IMR-90 (cell line): ENCODE measurements at regions not wholly inside any gene's neighbourhood (a gene's known extent, or its start where the extent isn't known, plus 50 kb on each side); places are given as distances from the start of the nearest gene placed in this dataset.

ENCODE experiments used
- ATAC-seq: fragments of 200-7000 bp; cut with Tn5 transposase; 2 replicates; pipeline ENCODE4 v1.9.1; 2020; ENCODE audit warnings: low read depth, mild to moderate bottlenecking, moderate library complexity
- BruUV-seq: library from RNA; stranded (reverse); fragments of 400-500 nt; replicated peaks from 2 replicates; lab custom pipeline; 2021; lab: Mats Ljungman, UMichigan
- CTCF ChIA-PET: fragments of 300-600 bp; formaldehyde crosslinking; extraction: SDS; loops from one replicate; lab custom pipeline; 2021; ENCODE audit warnings: antibody characterized with exemption; lab: Yijun Ruan, JAX
- POLR2A ChIA-PET: fragments of 300-600 bp; sonication (Branson Sonifier 250); formaldehyde crosslinking; loops from one replicate; lab custom pipeline; 2022; ENCODE audit warnings: antibody characterized with exemption; ENCODE audit not compliant: unreplicated experiment; lab: Charles Lee
- DNase-seq: peaks from one replicate; pipeline ENCODE4 v3.0.0; 2013
- H2AFZ ChIP-seq: replicated peaks from 2 replicates; pipeline ENCODE3; 2013; ENCODE audit warnings: low read length, mild to moderate bottlenecking; ENCODE audit not compliant: poor library complexity
- H2AK5ac ChIP-seq: 2 replicates; pipeline ENCODE4 v1.6.1; 2013; ENCODE audit warnings: low read depth, low read length, inconsistent platforms
- H2AK9ac ChIP-seq: replicated peaks from 2 replicates; pipeline ENCODE3; 2013; ENCODE audit warnings: mild to moderate bottlenecking, low read depth, low read length, moderate library complexity; ENCODE audit not compliant: poor library complexity
- H2BK120ac ChIP-seq: 2 replicates; pipeline ENCODE4 v1.6.1; 2013; ENCODE audit warnings: low read depth, low read length, inconsistent platforms
- H2BK15ac ChIP-seq: 3 replicates; pipeline ENCODE4 v1.6.1; 2013; ENCODE audit warnings: low read depth, low read length, inconsistent platforms
- H2BK20ac ChIP-seq: 2 replicates; pipeline ENCODE4 v1.6.1; 2013; ENCODE audit warnings: low read depth, mild to moderate bottlenecking, inconsistent platforms, low read length, moderate library complexity
- H2BK5ac ChIP-seq: 2 replicates; pipeline ENCODE4 v1.6.1; 2013; ENCODE audit warnings: mild to moderate bottlenecking, low read depth, low read length, inconsistent platforms; ENCODE audit not compliant: poor library complexity, severe bottlenecking
- H3K14ac ChIP-seq: replicated peaks from 2 replicates; pipeline ENCODE4 v1.6.1; 2013; ENCODE audit warnings: low read depth, low read length, inconsistent platforms
- H3K18ac ChIP-seq: 2 replicates; pipeline ENCODE4 v1.6.1; 2013; ENCODE audit warnings: low read depth, low read length, control low read depth
- H3K23ac ChIP-seq: 2 replicates; pipeline ENCODE4 v1.6.1; 2013; ENCODE audit warnings: low read depth, low read length, inconsistent platforms
- H3K27ac ChIP-seq: 2 replicates; pipeline ENCODE4 v1.5.1; 2013; ENCODE audit warnings: mild to moderate bottlenecking, control low read depth, low read length; ENCODE audit not compliant: insufficient read depth
- H3K27me3 ChIP-seq: 2 replicates; pipeline ENCODE4 v1.6.1; 2013; ENCODE audit warnings: low read length; ENCODE audit not compliant: control insufficient read depth, insufficient read depth
- H3K36me3 ChIP-seq: 2 replicates; pipeline ENCODE4 v1.6.1; 2013; ENCODE audit warnings: low read length, mixed read lengths; ENCODE audit not compliant: control insufficient read depth, insufficient read depth
- H3K4ac ChIP-seq: 2 replicates; pipeline ENCODE4 v1.6.1; 2013; ENCODE audit warnings: low read depth, low read length, inconsistent platforms
- H3K4me1 ChIP-seq: 2 replicates; pipeline ENCODE4 v1.6.1; 2013; ENCODE audit warnings: low read length, mixed read lengths; ENCODE audit not compliant: control insufficient read depth, insufficient read depth
- H3K4me2 ChIP-seq: 2 replicates; pipeline ENCODE4 v1.6.1; 2013; ENCODE audit warnings: low read depth, mild to moderate bottlenecking, control low read depth, low read length, moderate library complexity
- H3K4me3 ChIP-seq: 2 replicates; pipeline ENCODE4 v1.5.1; 2013; ENCODE audit warnings: low read depth, mild to moderate bottlenecking, control low read depth, low read length, moderate library complexity; ENCODE audit not compliant: insufficient read depth
- H3K56ac ChIP-seq: 2 replicates; pipeline ENCODE4 v1.6.1; 2013; ENCODE audit warnings: low read length, inconsistent platforms; ENCODE audit not compliant: insufficient read depth; ENCODE audit errors: extremely low read depth
- H3K79me1 ChIP-seq, 2 experiments: 2 replicates each; pipeline ENCODE4 v1.6.1; 2013; ENCODE audit warnings: low read length in 2 of 2, inconsistent platforms in 1 of 2, low read depth in 1 of 2
- H3K9ac ChIP-seq: 2 replicates; pipeline ENCODE4 v1.6.1; 2013; ENCODE audit warnings: low read depth, low read length, control low read depth
- H3K9me1 ChIP-seq: 2 replicates; pipeline ENCODE4 v1.6.1; 2013; ENCODE audit warnings: low read length, inconsistent platforms; ENCODE audit not compliant: insufficient read depth
- H3K9me3 ChIP-seq: 2 replicates; pipeline ENCODE4 v1.6.1; 2013; ENCODE audit warnings: low read length; ENCODE audit not compliant: control insufficient read depth, insufficient read depth
- H4K20me1 ChIP-seq: 2 replicates; pipeline ENCODE4 v1.6.1; 2013; ENCODE audit warnings: low read length, inconsistent platforms; ENCODE audit not compliant: insufficient read depth
- H4K5ac ChIP-seq: 2 replicates; pipeline ENCODE4 v1.6.1; 2013; ENCODE audit warnings: mild to moderate bottlenecking, low read depth, low read length, control low read depth
- H4K8ac ChIP-seq, 2 experiments: 2 replicates each; pipeline ENCODE4 v1.6.1; 2013; ENCODE audit warnings: low read depth in 2 of 2, low read length in 2 of 2, control low read depth in 1 of 2, inconsistent platforms in 1 of 2
- H4K91ac ChIP-seq: 2 replicates; pipeline ENCODE4 v1.6.1; 2013; ENCODE audit warnings: low read depth, low read length, inconsistent platforms; ENCODE audit not compliant: insufficient read depth
- BHLHE40 ChIP-seq: fragments of 150-350 bp; IDR thresholded peaks from 2 replicates; pipeline ENCODE4 v1.6.1; 2016; ENCODE audit warnings: mild to moderate bottlenecking, low read depth, low read length
- CEBPB ChIP-seq: IDR thresholded peaks from 2 replicates; pipeline ENCODE4 v1.6.1; 2012; ENCODE audit warnings: low read depth, low read length, improper control_type of control experiment
- CHD1 ChIP-seq: IDR thresholded peaks from 2 replicates; pipeline ENCODE4 v1.6.1; 2012; ENCODE audit warnings: low read depth, low read length, improper control_type of control experiment
- MAFK ChIP-seq: IDR thresholded peaks from 2 replicates; pipeline ENCODE4 v1.6.1; 2012; ENCODE audit warnings: low read depth, low read length, improper control_type of control experiment
- MAZ ChIP-seq: IDR thresholded peaks from 2 replicates; pipeline ENCODE4 v1.6.1; 2012; ENCODE audit warnings: low read depth, mild to moderate bottlenecking, low read length, improper control_type of control experiment, moderate library complexity, borderline replicate concordance
- MXI1 ChIP-seq: IDR thresholded peaks from 2 replicates; pipeline ENCODE4 v1.6.1; 2012; ENCODE audit warnings: low read depth, mild to moderate bottlenecking, low read length, moderate library complexity, borderline replicate concordance
- NFE2L2 ChIP-seq: fragments of 150-350 bp; IDR thresholded peaks from 2 replicates; pipeline ENCODE4 v1.6.1; 2016; ENCODE audit warnings: low read depth, mild to moderate bottlenecking, low read length
- POLR2A ChIP-seq: IDR thresholded peaks from 2 replicates; pipeline ENCODE4 v1.6.1; 2012; ENCODE audit warnings: mild to moderate bottlenecking, low read depth, low read length
- RCOR1 ChIP-seq: IDR thresholded peaks from 2 replicates; pipeline ENCODE4 v1.6.1; 2012; ENCODE audit warnings: mild to moderate bottlenecking, low read length, improper control_type of control experiment; ENCODE audit not compliant: insufficient replicate concordance
- RFX5 ChIP-seq: IDR thresholded peaks from 2 replicates; pipeline ENCODE4 v1.8.0; 2012; ENCODE audit warnings: low read depth, mild to moderate bottlenecking, low read length, moderate library complexity
- WGBS, 2 experiments: methylation state at CpG; one replicate each; pipeline versions ENCODE4 v1.1.5 to v1.1.7; 2013; ENCODE audit warnings: missing lambda C conversion rate in 2 of 2; ENCODE audit not compliant: insufficient read length in 1 of 2; ENCODE audit errors: extremely low coverage in 2 of 2; 5-methylcytosine and 5-hydroxymethylcytosine counted together
- dilution Hi-C: fragments of 300-500 bp; cut with HindIII; formaldehyde crosslinking; loops from one replicate; pipeline ENCODE4 v1.14.3; 2018; ENCODE audit warnings: low sequenced_read_pairs; ENCODE audit not compliant: unreplicated experiment
- in situ Hi-C: fragments of 300-500 bp; cut with MboI; formaldehyde crosslinking; loops from 3 replicates; pipeline ENCODE4 v1.14.3; 2019; ENCODE audit warnings: low sequenced_read_pairs, inconsistent platforms, mixed read lengths
- intact Hi-C: fragments of 100-400 bp; cut with micrococcal nuclease; formaldehyde crosslinking; loops from 2 replicates; pipeline ENCODE4 v1.10.0; 2022
- TF ChIP-seq, protein P1 (sequence below): fragments of 150-350 bp; IDR thresholded peaks from 2 replicates; pipeline ENCODE4 v1.6.1; 2016; ENCODE audit warnings: low read depth, mild to moderate bottlenecking, low read length, moderate library complexity, borderline replicate concordance
- TF ChIP-seq, protein P2 (sequence below): fragments of 150-350 bp; IDR thresholded peaks from 2 replicates; pipeline ENCODE4 v1.6.1; 2017; ENCODE audit warnings: mild to moderate bottlenecking, antibody characterized with exemption, low read length, low read depth

DNA sequence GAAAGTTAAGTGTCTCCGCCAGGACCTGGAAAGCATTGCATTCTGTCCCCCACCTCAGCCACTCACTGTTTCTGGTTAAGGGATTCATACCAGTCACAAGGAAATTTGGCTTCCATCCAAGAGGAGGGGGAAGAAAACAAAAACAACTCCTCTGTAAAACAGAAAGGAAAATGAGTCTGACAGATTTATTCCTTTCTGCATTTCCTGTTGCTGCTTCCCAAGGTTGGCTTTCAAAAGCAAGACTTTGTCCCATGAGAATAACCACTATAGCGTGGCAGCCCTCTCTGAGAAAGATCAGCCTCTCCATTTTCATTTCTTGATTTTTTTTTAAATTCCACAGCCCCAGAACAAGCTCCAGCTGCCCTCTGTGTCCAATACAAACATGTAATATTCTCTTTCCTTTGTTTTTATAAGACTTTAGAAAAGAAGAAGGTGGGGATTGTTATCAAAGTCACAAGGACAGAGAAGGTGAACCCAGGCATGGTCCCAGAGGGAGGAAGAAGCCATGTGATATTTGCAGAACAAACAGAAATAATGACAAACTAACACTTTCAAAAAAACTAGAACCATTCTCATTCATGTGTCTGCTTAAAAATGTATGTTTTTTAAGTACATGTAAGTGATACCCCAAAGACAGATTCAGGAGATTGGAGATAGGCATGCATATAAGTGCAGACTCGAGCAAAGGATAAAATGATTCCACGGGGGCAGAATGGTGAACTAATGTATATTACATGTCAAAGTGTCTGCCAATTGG lies 90.7 kb upstream of the DCLK2 start:
- 20% methylated on average over 1 of the region's 4 CpGs; no CpG with 5 or more reads in 1 of the 2 experiments for WGBS, 2 experiments
- H4K20me1 ChIP-seq: no peaks in the 10 kb centered on the region
- H3K79me1 ChIP-seq: no peaks in the 10 kb centered on the region
- TF ChIP-seq RCOR1: no peak
- TF ChIP-seq RFX5: no peak
- no peak for TF ChIP-seq CEBPB
- no peak for TF ChIP-seq MAFK
- TF ChIP-seq, protein P1, sequence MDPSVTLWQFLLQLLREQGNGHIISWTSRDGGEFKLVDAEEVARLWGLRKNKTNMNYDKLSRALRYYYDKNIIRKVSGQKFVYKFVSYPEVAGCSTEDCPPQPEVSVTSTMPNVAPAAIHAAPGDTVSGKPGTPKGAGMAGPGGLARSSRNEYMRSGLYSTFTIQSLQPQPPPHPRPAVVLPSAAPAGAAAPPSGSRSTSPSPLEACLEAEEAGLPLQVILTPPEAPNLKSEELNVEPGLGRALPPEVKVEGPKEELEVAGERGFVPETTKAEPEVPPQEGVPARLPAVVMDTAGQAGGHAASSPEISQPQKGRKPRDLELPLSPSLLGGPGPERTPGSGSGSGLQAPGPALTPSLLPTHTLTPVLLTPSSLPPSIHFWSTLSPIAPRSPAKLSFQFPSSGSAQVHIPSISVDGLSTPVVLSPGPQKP: no peak
- no peak for TF ChIP-seq POLR2A
- TF ChIP-seq, protein P2, sequence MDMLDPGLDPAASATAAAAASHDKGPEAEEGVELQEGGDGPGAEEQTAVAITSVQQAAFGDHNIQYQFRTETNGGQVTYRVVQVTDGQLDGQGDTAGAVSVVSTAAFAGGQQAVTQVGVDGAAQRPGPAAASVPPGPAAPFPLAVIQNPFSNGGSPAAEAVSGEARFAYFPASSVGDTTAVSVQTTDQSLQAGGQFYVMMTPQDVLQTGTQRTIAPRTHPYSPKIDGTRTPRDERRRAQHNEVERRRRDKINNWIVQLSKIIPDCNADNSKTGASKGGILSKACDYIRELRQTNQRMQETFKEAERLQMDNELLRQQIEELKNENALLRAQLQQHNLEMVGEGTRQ: no peak
- no peak for TF ChIP-seq NFE2L2
- TF ChIP-seq CHD1: no peak
- no peak for TF ChIP-seq MAZ
- no peak for TF ChIP-seq MXI1
- no peak for TF ChIP-seq BHLHE40
- no peak overlapping the region for H2BK120ac ChIP-seq
- H2AFZ ChIP-seq: no peak overlapping the region
- H3K56ac ChIP-seq: no peak overlapping the region
- DNase-seq: no peak
- no TSS peak for BruUV-seq
- peaks cover 3% of the 10 kb centered on the region; the same call in 1 of the 2 replicates for H3K4me1 ChIP-seq
- H3K27me3 ChIP-seq: no peaks in the 10 kb centered on the region
- no peak overlapping the region for H2AK5ac ChIP-seq
- ChIA-PET POLR2A (no interaction called here), CTCF (interaction anchor here (1.2 kb wide), 1 partner anchor 11 kb away, joined by 3 read pairs; no protein-coding TSS in a partner anchor)
- H2BK15ac ChIP-seq: no peak overlapping the region
- intact Hi-C loops: loop anchor here (10.0 kb wide), 1 partner anchor 1107 kb away; the partner anchor contains the start of gene RPS3A
- in situ Hi-C loops: loop anchor here (10.0 kb wide), 1 partner anchor 887 kb away; no protein-coding TSS in a partner anchor
- no peak overlapping the region for H3K9ac ChIP-seq
- H2BK20ac ChIP-seq: no peak overlapping the region
- H4K91ac ChIP-seq: no peak overlapping the region
- H3K9me1 ChIP-seq: 0 out of 2 replicates have a peak, but pooled peaks cover 3% of the 10 kb centered on the region
- H2AK9ac ChIP-seq: no peak overlapping the region
- 0 out of 2 replicates have a peak, but pooled peaks have one; percentile 11 for ATAC-seq
- H3K9me3 ChIP-seq: no peaks in the 10 kb centered on the region
- peak overlapping the region; percentile 39 for H3K4me2 ChIP-seq
- dilution Hi-C loops: no loop called here
- no peak overlapping the region for H4K8ac ChIP-seq
- no peak overlapping the region for H3K4me3 ChIP-seq
- H3K36me3 ChIP-seq: no peaks in the 10 kb centered on the region
- no peak overlapping the region for H3K23ac ChIP-seq
- H3K14ac ChIP-seq: no peak overlapping the region
- H4K5ac ChIP-seq: no peak overlapping the region
- no peak overlapping the region for H3K27ac ChIP-seq
- no peak overlapping the region for H3K18ac ChIP-seq
- no peak overlapping the region for H3K4ac ChIP-seq
- no peak overlapping the region for H2BK5ac ChIP-seq
